CD14-positive monocyte (primary cell): ENCODE measurements at regions not wholly inside any gene's neighbourhood (a gene's known extent, or its start where the extent isn't known, plus 50 kb on each side); places are given as distances from the start of the nearest gene placed in this dataset.

ENCODE experiments used
- DNase-seq, 3 donors: peaks; one replicate each; pipeline ENCODE4 v3.0.0-alpha.2; 2011 to 2022
- H2AFZ ChIP-seq: 2 replicates; pipeline ENCODE4 v1.6.0; 2012; ENCODE audit warnings: mild to moderate bottlenecking, low read depth, low read length, inconsistent platforms; ENCODE audit not compliant: insufficient read depth, poor library complexity, severe bottlenecking
- H3K27ac ChIP-seq, 2 donors: 1 replicate in 1 of 2; 2 replicates in 1 of 2; pipeline ENCODE4 v1.5.1; 2012 to 2013; ENCODE audit warnings: low read length in 2 of 2, control low read depth in 1 of 2, inconsistent platforms in 1 of 2, low read depth in 1 of 2, mild to moderate bottlenecking in 1 of 2
- H3K27me3 ChIP-seq, 2 donors: one replicate each; pipeline versions ENCODE4 v1.6.0 to v1.6.1; 2011 to 2013; ENCODE audit warnings: low read length in 2 of 2; ENCODE audit not compliant: control insufficient read depth in 2 of 2, insufficient read depth in 2 of 2
- H3K36me3 ChIP-seq, 2 donors: replicated peaks in 1 of 2; 1 replicate in 1 of 2; 2 replicates in 1 of 2; pipeline versions ENCODE4 v1.5.1 to v1.6.1; 2012 to 2013; ENCODE audit warnings: low read length in 2 of 2, control low read depth in 1 of 2, inconsistent platforms in 1 of 2, mild to moderate bottlenecking in 1 of 2; ENCODE audit not compliant: insufficient read depth in 2 of 2, control insufficient read depth in 1 of 2
- H3K4me1 ChIP-seq, 2 donors: 1 replicate in 1 of 2; 2 replicates in 1 of 2; pipeline versions ENCODE4 v1.5.1 to v1.6.1; 2012 to 2013; ENCODE audit warnings: low read length in 2 of 2, control low read depth in 1 of 2, inconsistent platforms in 1 of 2, mild to moderate bottlenecking in 1 of 2, moderate library complexity in 1 of 2; ENCODE audit not compliant: insufficient read depth in 2 of 2, control insufficient read depth in 1 of 2
- H3K4me2 ChIP-seq: replicated peaks from 2 replicates; pipeline ENCODE3; 2012; ENCODE audit warnings: low read length, moderate library complexity, mild to moderate bottlenecking; ENCODE audit not compliant: poor library complexity, severe bottlenecking; ENCODE audit errors: extremely low read depth
- H3K4me3 ChIP-seq, 3 experiments: fragments of 200-600 bp in 1 of 3; sonication (generic) in 1 of 3; replicated peaks in 1 of 3; 1 replicate in 2 of 3; 2 replicates in 1 of 3; pipeline ENCODE4 v1.5.1; 2011 to 2013; ENCODE audit warnings: low read length in 3 of 3, mild to moderate bottlenecking in 3 of 3, control low read depth in 2 of 3, low read depth in 2 of 3, inconsistent platforms in 1 of 3, moderate library complexity in 1 of 3
- H3K79me2 ChIP-seq: 2 replicates; pipeline ENCODE4 v1.6.0; 2012; ENCODE audit warnings: mild to moderate bottlenecking, control low read depth, inconsistent platforms, low read length, moderate library complexity; ENCODE audit not compliant: insufficient read depth
- H3K9ac ChIP-seq: 2 replicates; pipeline ENCODE4 v1.6.0; 2017; ENCODE audit warnings: low read length, mild to moderate bottlenecking; ENCODE audit not compliant: insufficient read depth, poor library complexity, severe bottlenecking
- H3K9me3 ChIP-seq, 2 donors: replicated peaks in 1 of 2; 1 replicate in 1 of 2; 2 replicates in 1 of 2; pipeline versions ENCODE4 v1.5.1 to v1.6.1; 2012 to 2013; ENCODE audit warnings: low read length in 2 of 2, control low read depth in 1 of 2; ENCODE audit not compliant: control insufficient read depth in 1 of 2, insufficient read depth in 1 of 2
- H4K20me1 ChIP-seq: 2 replicates; pipeline ENCODE4 v1.6.0; 2012; ENCODE audit warnings: mild to moderate bottlenecking, low read length, control low read depth, moderate library complexity; ENCODE audit not compliant: insufficient read depth
- H3K27ac Mint-ChIP-seq, 7 donors: one replicate each; pipeline ENCODE4 v1.8.0; 2020; ENCODE audit warnings: mild to moderate bottlenecking in 7 of 7, mixed read lengths in 7 of 7, moderate library complexity in 6 of 7, inconsistent platforms in 2 of 7
- H3K27me3 Mint-ChIP-seq, 3 donors: one replicate each; pipeline ENCODE4 v1.8.0; 2021 to 2022; ENCODE audit warnings: low read depth in 3 of 3, mild to moderate bottlenecking in 3 of 3, mixed read lengths in 3 of 3, moderate library complexity in 3 of 3, inconsistent platforms in 1 of 3
- H3K36me3 Mint-ChIP-seq, 2 donors: one replicate each; pipeline ENCODE4 v1.8.0; 2020; ENCODE audit warnings: mixed read lengths in 2 of 2, inconsistent platforms in 1 of 2, mild to moderate bottlenecking in 1 of 2
- H3K4me1 Mint-ChIP-seq: one replicate; pipeline ENCODE4 v1.8.0; 2020; ENCODE audit warnings: mild to moderate bottlenecking, mixed read lengths
- H3K4me3 Mint-ChIP-seq, 2 donors: one replicate each; pipeline ENCODE4 v1.8.0; 2020; ENCODE audit warnings: mild to moderate bottlenecking in 2 of 2, mixed read lengths in 2 of 2, moderate library complexity in 1 of 2
- H3K9me3 Mint-ChIP-seq, 7 donors: one replicate each; pipeline ENCODE4 v1.8.0; 2020 to 2022; ENCODE audit warnings: mixed read lengths in 7 of 7, mild to moderate bottlenecking in 6 of 7, moderate library complexity in 6 of 7, inconsistent platforms in 2 of 7
- CTCF ChIP-seq: fragments of 200-600 bp; IDR thresholded peaks from one replicate; pipeline ENCODE4 v1.8.0; 2022; ENCODE audit warnings: antibody characterized with exemption, mild to moderate bottlenecking
- WGBS: methylation state at CpG from one replicate; pipeline ENCODE4 v1.1.5; 2013; ENCODE audit warnings: missing lambda C conversion rate; ENCODE audit not compliant: insufficient coverage; 5-methylcytosine and 5-hydroxymethylcytosine counted together
- intact Hi-C, 2 donors: fragments of 100-400 bp; cut with micrococcal nuclease; formaldehyde crosslinking; loops; one replicate each; pipeline versions ENCODE4 v1.15.0 to v1.15.1; 2023

GRCh38 chr9:18074041-18074440, 399.9 kb upstream of the ADAMTSL1 start:
- intact Hi-C loops, result no loop called here
- Histone ChIP-seq H3K27ac (no peak overlapping the region), H3K36me3 (no peaks in the 10 kb centered on the region), H3K4me3 (no peak overlapping the region), H3K4me2 (no peak overlapping the region), H3K79me2 (no peaks in the 10 kb centered on the region), H4K20me1 (no peaks in the 10 kb centered on the region), H3K9ac (no peak overlapping the region), H2AFZ (no peak overlapping the region), H3K4me1 (no peaks in the 10 kb centered on the region), H3K27me3 (no peaks in the 10 kb centered on the region), H3K9me3 (no peaks in the 10 kb centered on the region)
- no peak overlapping the region for H3K4me3 Mint-ChIP-seq
- DNase-seq, result no peak
- no peak for TF ChIP-seq CTCF
- no peaks in the 10 kb centered on the region for H3K4me1 Mint-ChIP-seq
- no peaks in the 10 kb centered on the region for H3K36me3 Mint-ChIP-seq
- peaks cover 0 to 2% (median 0%) of the 10 kb centered on the region in 7 donors for H3K9me3 Mint-ChIP-seq
- no peaks in the 10 kb centered on the region for H3K27me3 Mint-ChIP-seq
- WGBS, result 25% methylated on average over 2 of the region's 3 CpGs
- H3K27ac Mint-ChIP-seq, result no peak overlapping the region

GRCh38 chr9:18075253-18075952, 398.6 kb upstream of the ADAMTSL1 start:
- Mint-ChIP-seq H3K4me1 (no peaks in the 10 kb centered on the region), H3K27ac (no peak overlapping the region), H3K27me3 (no peaks in the 10 kb centered on the region), H3K36me3 (no peaks in the 10 kb centered on the region), H3K4me3 (no peak overlapping the region), H3K9me3 (peaks cover 0 to 2% (median 0%) of the 10 kb centered on the region in 7 donors)
- Histone ChIP-seq H3K36me3 (no peaks in the 10 kb centered on the region), H3K9me3 (no peaks in the 10 kb centered on the region), H3K27me3 (no peaks in the 10 kb centered on the region), H2AFZ (no peak overlapping the region), H3K9ac (no peak overlapping the region), H3K79me2 (no peaks in the 10 kb centered on the region), H3K4me1 (no peaks in the 10 kb centered on the region), H4K20me1 (no peaks in the 10 kb centered on the region), H3K4me3 (no peak overlapping the region), H3K4me2 (no peak overlapping the region), H3K27ac (no peak overlapping the region)
- intact Hi-C loops, result no loop called here
- DNase-seq, result no peak
- whole genome bisulfite sequencing, result 100% methylated on average over 1 of the region's 3 CpGs
- no peak for TF ChIP-seq CTCF
